Suprapubic skin (tissue), 4 donors: ENCODE measurements at regions not wholly inside any gene's neighbourhood (a gene's known extent, or its start where the extent isn't known, plus 50 kb on each side); places are given as distances from the start of the nearest gene placed in this dataset.
A peak's percentile ranks its signal among the peaks of the same experiment; 100 is the strongest.

Source experiments
- DNase-seq, 2 donors: peaks; one replicate each; pipeline ENCODE4 v3.0.0-alpha.2; 2019; ENCODE audit warnings: low spot score in 2 of 2
- H3K27ac ChIP-seq: fragments of 200-600 bp; sonication (generic); one replicate; pipeline ENCODE4 v1.5.1; 2019
- H3K27me3 ChIP-seq: fragments of 200-600 bp; sonication (generic); one replicate; pipeline ENCODE4 v1.5.1; 2019
- H3K36me3 ChIP-seq: fragments of 200-600 bp; sonication (generic); one replicate; pipeline ENCODE4 v1.5.1; 2019
- H3K4me1 ChIP-seq: fragments of 200-600 bp; sonication (generic); one replicate; pipeline ENCODE4 v1.5.1; 2019
- H3K4me3 ChIP-seq: fragments of 200-600 bp; sonication (generic); one replicate; pipeline ENCODE4 v1.5.1; 2019; ENCODE audit warnings: mild to moderate bottlenecking
- H3K9me3 ChIP-seq: fragments of 200-600 bp; sonication (generic); one replicate; pipeline ENCODE4 v1.5.1; 2019
- CTCF ChIP-seq, 2 donors: fragments of 200-600 bp in 1 of 2; fragments of 450-650 bp in 1 of 2; sonication (generic) in 1 of 2; IDR thresholded peaks; one replicate each; pipeline ENCODE4 v1.5.1; 2016 to 2019; ENCODE audit warnings: antibody characterized with exemption in 2 of 2, mild to moderate bottlenecking in 1 of 2, moderate library complexity in 1 of 2
- EP300 ChIP-seq: sonication (generic); formaldehyde crosslinking; IDR thresholded peaks from one replicate; pipeline ENCODE4 v1.6.1; 2017; ENCODE audit warnings: antibody characterized with exemption
- POLR2A ChIP-seq, 2 donors: fragments of 450-650 bp; IDR thresholded peaks; one replicate each; pipeline ENCODE4 v1.6.1; 2017; ENCODE audit warnings: antibody characterized with exemption in 2 of 2, mild to moderate bottlenecking in 2 of 2, moderate library complexity in 2 of 2
- POLR2AphosphoS5 ChIP-seq, 3 donors: sonication (generic); formaldehyde crosslinking; IDR thresholded peaks; one replicate each; pipeline ENCODE4 v1.6.1; 2017; ENCODE audit warnings: antibody characterized with exemption in 3 of 3
- WGBS: methylation state at CpG from one replicate; pipeline ENCODE4 v1.1.5; 2018; 5-methylcytosine and 5-hydroxymethylcytosine counted together

DNA sequence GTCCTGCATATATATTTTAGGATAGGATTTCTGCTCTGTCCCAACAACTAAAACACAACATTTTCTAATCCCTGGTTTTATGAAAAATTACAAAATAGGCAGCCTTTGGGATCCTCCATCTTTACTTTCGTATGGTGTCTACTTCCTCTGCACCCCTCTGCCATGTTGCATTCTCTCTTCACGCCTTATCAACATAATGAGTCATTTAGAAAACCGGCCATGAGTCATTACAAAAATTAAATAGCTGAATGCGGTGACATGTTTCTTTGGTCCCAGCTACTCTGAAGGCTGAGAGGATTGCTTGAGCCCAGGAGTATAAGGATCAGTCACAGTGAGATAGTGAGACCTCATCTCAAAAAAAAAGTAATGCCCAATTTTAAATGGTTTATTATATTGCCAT, 148.1 kb upstream of the CELF2 start:
- no peaks in the 10 kb centered on the region for H3K27me3 ChIP-seq
- no peak overlapping the region for H3K27ac ChIP-seq
- no peak overlapping the region for H3K4me3 ChIP-seq
- WGBS: 84% methylated on average over 4 of the region's 4 CpGs
- TF ChIP-seq POLR2AphosphoS5 (IDR thresholded peaks at IDR 0.05): no peak
- no peak for TF ChIP-seq EP300
- TF ChIP-seq CTCF (IDR thresholded peaks at IDR 0.05): no peak
- no peak for TF ChIP-seq POLR2A (IDR thresholded peaks at IDR 0.05)
- DNase-seq: no peak
- peaks cover 26% of the 10 kb centered on the region for H3K4me1 ChIP-seq
- H3K9me3 ChIP-seq: no peaks in the 10 kb centered on the region
- no peaks in the 10 kb centered on the region for H3K36me3 ChIP-seq

DNA sequence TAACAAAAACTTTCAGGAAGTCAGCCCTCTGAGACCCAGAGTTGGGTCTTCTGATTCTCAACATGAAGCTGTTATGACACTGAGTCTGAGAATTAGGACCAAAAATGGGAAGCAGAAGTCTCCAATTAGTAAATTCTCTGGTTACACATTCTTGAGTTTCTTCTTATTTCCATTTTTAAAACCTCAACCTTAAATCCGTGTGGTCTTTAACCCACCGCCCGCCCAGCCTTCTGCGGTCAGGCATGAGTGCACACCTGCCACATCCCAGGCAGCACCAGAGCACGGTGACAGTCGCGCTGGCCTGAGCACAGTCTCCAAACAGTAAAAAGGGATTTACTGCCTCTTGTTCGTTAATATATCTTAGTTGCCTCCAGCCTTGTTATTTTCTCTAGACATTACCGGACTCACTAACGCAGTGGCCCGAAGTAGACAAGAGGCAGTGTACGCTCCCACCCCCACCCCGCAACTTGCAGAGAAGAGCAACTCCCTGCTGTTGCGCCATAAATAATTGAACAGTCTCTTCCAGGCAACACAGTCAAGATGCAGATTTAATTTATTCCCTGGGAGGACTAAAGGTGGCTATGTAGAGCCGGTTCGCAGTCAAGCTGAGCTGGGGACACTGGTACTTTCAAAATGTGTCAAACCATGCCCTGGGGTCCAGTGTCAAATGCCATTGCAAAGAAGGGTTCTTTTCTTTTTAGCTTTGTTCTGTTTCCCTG, 147.0 kb upstream of the CELF2 start:
- H3K36me3 ChIP-seq: no peaks in the 10 kb centered on the region
- no peak overlapping the region for H3K4me3 ChIP-seq
- no peaks in the 10 kb centered on the region for H3K9me3 ChIP-seq
- peaks cover 26% of the 10 kb centered on the region for H3K4me1 ChIP-seq
- H3K27me3 ChIP-seq: no peaks in the 10 kb centered on the region
- H3K27ac ChIP-seq: peak overlapping the region; percentile 74
- TF ChIP-seq EP300 (no peak), POLR2A (IDR thresholded peaks at IDR 0.05) (no peak), CTCF (IDR thresholded peaks at IDR 0.05) (no peak), POLR2AphosphoS5 (IDR thresholded peaks at IDR 0.05) (no peak)
- 44% methylated on average over 16 of the region's 16 CpGs for whole genome bisulfite sequencing
- no peak for DNase-seq

DNA sequence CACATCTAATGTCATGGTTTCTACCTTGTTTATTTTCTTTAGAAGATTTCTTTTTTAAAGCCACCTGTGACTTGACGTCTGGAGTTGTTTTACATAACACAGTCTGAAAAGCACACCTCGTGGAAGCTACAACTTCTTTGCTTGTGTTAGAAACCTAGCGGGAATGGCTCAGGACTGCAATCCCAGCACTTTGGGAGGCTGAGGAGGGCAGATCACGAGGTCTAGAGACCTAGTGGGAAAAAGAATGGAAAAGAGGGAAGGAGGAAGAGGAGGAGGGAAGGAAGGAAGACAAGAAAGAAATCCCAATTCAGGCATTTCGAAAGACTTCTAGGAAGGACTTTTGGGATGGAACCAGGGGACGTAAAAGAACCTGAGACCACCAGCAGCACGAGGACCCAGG, 146.3 kb upstream of the CELF2 start:
- TF ChIP-seq CTCF (IDR thresholded peaks at IDR 0.05) (no peak), POLR2AphosphoS5 (IDR thresholded peaks at IDR 0.05) (no peak), POLR2A (IDR thresholded peaks at IDR 0.05) (no peak), EP300 (no peak)

GRCh38 chr10:10872035-10872673, 145.5 kb upstream of the CELF2 start:
- WGBS: 17% methylated on average over 6 of the region's 6 CpGs
- H3K4me3 ChIP-seq: no peak overlapping the region
- H3K4me1 ChIP-seq: peaks cover 21% of the 10 kb centered on the region
- H3K36me3 ChIP-seq: no peaks in the 10 kb centered on the region
- H3K9me3 ChIP-seq: no peaks in the 10 kb centered on the region
- no peaks in the 10 kb centered on the region for H3K27me3 ChIP-seq
- no peak for DNase-seq
- H3K27ac ChIP-seq: peak overlapping the region; percentile 74
- TF ChIP-seq EP300 (no peak), POLR2AphosphoS5 (IDR thresholded peaks at IDR 0.05) (peak in 2 of 3 donors; percentile 10 to 72)

More for the DNA sequence above, 146.3 kb upstream of the CELF2 start:
- peaks cover 21% of the 10 kb centered on the region for H3K4me1 ChIP-seq
- DNase-seq: no peak
- 69% methylated on average over 7 of the region's 7 CpGs for WGBS
- no peaks in the 10 kb centered on the region for H3K9me3 ChIP-seq
- peak overlapping the region; percentile 74 for H3K27ac ChIP-seq
- no peak overlapping the region for H3K4me3 ChIP-seq
- H3K36me3 ChIP-seq: no peaks in the 10 kb centered on the region
- no peaks in the 10 kb centered on the region for H3K27me3 ChIP-seq

DNA sequence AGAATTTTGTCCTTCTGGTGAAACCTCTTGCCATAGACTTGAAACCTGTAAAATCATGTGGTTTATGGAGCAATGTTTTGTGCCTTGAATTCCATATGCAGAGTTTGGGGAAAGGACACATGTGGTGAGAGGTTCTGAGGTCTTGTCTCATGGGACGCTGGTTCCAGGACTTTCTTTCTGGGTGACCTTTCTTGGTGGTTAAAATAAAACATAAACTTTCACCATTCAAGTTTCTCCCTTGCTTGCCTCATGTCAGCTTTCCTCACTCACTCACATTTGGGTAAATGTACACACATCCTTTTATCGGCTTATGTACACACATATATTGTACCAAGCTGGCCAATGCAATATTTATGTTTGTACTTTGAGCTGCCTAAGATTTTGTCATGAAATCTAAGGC, 144.9 kb upstream of the CELF2 start:
- H3K9me3 ChIP-seq: no peaks in the 10 kb centered on the region
- DNase-seq: no peak
- WGBS: 76% methylated on average over 2 of the region's 2 CpGs
- H3K27me3 ChIP-seq: no peaks in the 10 kb centered on the region
- peaks cover 21% of the 10 kb centered on the region for H3K4me1 ChIP-seq
- no peak overlapping the region for H3K4me3 ChIP-seq
- H3K36me3 ChIP-seq: no peaks in the 10 kb centered on the region
- H3K27ac ChIP-seq: peak overlapping the region; percentile 74
- TF ChIP-seq POLR2AphosphoS5 (IDR thresholded peaks at IDR 0.05) (no peak), POLR2A (IDR thresholded peaks at IDR 0.05) (no peak), EP300 (no peak), CTCF (IDR thresholded peaks at IDR 0.05) (no peak)
